GM12874 (cell line): ENCODE measurements at regions not wholly inside any gene's neighbourhood (a gene's known extent, or its start where the extent isn't known, plus 50 kb on each side); places are given as distances from the start of the nearest gene placed in this dataset.

Source experiments
- TF ChIP-seq, protein P1 (sequence below): IDR thresholded peaks from 2 replicates; pipeline ENCODE4 v1.5.1; 2011; ENCODE audit warnings: low read depth, mild to moderate bottlenecking, control low read depth, low read length, moderate library complexity; ENCODE audit not compliant: insufficient read depth

DNA sequence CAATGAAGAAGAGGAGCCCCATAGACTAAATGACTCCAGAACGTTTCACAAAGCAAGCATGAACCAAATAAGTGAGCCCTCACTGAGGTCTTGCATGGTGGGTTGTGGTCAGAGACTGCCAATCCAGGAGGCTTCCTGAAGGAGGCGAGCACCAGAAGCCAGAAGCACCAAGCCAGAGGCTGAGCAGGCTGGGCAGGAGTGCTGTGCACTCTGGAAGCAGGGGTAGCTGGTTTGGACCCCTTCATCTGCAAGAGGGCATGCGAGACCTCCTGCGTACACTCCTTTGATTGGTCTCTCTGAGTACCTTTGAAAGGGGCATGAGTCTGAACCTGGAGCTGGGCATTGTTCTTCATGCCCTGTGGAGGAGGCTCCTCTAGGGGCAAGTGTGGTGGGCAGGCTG, 192.5 kb downstream of the HAUS1 start:
- TF ChIP-seq, protein P1, sequence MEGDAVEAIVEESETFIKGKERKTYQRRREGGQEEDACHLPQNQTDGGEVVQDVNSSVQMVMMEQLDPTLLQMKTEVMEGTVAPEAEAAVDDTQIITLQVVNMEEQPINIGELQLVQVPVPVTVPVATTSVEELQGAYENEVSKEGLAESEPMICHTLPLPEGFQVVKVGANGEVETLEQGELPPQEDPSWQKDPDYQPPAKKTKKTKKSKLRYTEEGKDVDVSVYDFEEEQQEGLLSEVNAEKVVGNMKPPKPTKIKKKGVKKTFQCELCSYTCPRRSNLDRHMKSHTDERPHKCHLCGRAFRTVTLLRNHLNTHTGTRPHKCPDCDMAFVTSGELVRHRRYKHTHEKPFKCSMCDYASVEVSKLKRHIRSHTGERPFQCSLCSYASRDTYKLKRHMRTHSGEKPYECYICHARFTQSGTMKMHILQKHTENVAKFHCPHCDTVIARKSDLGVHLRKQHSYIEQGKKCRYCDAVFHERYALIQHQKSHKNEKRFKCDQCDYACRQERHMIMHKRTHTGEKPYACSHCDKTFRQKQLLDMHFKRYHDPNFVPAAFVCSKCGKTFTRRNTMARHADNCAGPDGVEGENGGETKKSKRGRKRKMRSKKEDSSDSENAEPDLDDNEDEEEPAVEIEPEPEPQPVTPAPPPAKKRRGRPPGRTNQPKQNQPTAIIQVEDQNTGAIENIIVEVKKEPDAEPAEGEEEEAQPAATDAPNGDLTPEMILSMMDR, result no peak

DNA sequence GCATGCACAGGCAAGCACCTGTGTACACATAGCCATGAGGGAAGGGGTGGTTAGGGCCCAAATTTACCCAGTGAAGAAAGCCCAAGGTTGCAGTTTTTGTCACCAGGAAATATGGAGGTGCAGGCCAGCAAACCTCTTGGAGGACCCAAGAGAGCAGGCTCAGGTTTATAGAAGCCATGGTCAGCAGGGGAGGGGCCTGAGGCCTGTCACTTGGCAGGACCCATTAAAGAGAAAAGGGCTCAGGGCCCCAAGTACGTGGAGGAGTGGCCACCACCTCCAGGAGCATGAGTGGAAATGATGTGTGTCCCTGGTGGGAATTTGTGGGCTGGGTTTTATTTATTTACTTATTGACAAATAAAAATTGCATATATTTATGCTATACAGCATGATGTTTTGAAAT, 192.9 kb downstream of the HAUS1 start:
- TF ChIP-seq, protein P1, result no peak

DNA sequence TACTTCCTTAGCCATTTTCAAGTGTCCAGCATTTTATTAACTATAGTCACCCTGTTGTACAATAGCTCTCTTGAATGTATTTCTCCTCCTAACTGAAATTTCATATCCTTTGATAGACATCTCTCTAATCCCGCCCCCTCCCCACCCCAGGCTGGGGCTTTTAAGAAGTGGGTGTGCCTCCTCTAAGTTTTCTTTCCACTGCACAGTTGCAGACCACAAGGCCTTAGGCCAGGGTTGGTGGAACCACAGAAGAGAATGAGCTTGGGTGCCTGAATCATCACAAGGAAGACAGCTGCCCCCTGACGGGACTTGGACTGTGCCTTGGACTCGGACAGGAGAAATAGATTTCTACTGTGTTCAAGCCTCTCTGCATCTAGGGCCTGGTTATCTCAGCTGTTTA, 193.4 kb downstream of the HAUS1 start:
- TF ChIP-seq, protein P1, result no peak

DNA sequence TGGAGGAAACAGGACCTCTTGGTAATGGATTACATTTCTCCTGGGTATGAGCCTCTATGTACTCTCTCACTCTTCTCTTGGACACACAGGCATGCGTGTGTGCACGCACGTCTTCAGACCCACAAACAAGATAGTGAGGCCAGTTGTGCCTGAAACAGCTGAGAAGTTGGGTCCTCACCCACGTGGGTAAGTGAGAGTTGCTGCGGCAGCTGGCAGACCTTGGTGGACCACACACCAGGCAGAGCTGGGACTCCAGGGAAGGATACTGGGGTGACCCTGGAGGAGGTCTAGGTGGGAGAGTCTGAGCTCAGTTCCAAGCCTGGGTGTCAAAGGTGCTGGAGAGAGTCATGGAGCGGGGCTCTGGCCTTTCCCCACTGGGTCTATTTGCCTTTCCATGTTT, 194.3 kb downstream of the HAUS1 start:
- TF ChIP-seq, protein P1, result no peak

DNA sequence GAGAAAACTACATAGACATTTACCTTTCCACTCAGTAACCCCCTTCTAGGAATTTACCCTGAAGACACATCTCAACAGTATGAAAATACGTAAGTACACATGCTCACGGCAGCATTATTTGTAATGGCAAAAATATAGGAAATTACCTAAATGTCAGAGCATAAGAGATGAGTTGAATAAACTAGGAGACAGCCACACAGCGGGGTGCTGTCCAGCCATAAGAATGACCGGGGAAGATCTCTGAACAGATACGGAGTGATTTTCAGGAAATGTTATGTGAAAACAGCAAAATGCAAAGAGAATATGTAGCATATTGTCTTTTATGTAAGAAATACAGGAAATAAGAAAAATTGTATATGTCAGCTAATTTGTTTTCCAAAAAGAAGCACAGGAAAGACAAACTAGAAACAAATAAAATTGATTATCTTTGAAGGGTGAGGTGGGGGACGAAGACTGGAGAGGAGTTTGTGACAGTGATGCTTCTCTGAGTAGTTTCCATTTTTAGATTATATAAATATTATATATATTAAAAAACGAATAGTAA, 195.4 kb downstream of the HAUS1 start:
- TF ChIP-seq, protein P1, result no peak

DNA sequence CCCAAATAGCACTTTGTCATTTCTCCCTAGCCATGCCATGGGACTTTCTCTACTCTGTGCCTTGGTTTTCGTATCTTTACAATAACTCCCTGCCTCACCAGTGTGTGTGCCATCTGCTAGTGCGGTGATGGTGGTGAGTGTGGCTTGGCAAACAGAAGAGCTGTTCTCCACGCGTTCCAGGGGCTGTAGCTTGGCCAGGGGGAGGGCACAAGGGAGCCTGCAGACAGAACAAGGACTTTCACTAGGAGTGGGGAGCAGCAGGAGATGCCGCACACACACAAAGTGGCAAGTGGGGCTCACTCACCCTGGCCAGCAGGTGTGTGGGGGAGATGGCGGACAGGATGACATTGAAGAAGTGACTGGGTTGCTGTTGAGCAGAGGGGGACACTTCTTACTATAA, 196.9 kb downstream of the HAUS1 start:
- TF ChIP-seq, protein P1, result no peak

DNA sequence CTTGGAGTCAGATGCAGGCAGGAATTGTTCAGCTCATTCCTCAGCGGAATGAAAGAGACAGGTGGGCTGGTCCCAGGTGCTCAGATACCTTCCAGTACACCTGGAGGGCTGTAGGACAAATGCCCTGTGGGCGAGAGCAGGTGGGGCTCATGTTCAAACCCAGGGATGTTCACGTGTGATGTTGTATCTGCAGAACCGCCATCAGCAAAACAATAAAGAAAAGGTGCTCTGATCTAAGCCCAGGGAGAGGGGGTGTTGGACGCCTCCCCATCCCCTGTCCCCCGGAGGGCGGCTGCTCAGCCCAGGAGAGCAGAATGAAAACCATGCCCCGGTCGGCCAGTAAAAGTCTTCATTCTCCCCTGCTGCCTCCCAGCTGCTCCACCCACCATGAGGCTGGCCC, 197.4 kb downstream of the HAUS1 start:
- TF ChIP-seq, protein P1, result no peak
